ENCODE measurements at regions not wholly inside any gene's neighbourhood (a gene's known extent, or its start where the extent isn't known, plus 50 kb on each side); places are given as distances from the start of the nearest gene placed in this dataset.
A peak's percentile ranks its signal among the peaks of the same experiment; 100 is the strongest.
"Not testable (repeated sequence)": the region's sequence is repeated elsewhere in the genome, so short reads cannot be mapped to it uniquely, and the experiment has no call there.

- peaks cover 14% of the 10 kb centered on the region for H3K27me3 Mint-ChIP-seq
- Histone ChIP-seq H3K4me1 (ENCODE audit: control insufficient read depth, insufficient read depth, low read length, poor library complexity, severe bottlenecking) (no peaks in the 10 kb centered on the region), H3K27ac (ENCODE audit: insufficient read depth, low read length, poor library complexity, severe bottlenecking) (no peak overlapping the region), H3K4me3 (ENCODE audit: low read depth, low read length) (no peak overlapping the region), H3K27me3 (ENCODE audit: control insufficient read depth, insufficient read depth, low read length) (peaks cover 12% of the 10 kb centered on the region), H3K9me3 (ENCODE audit: control insufficient read depth in 2 of 2, low read length in 2 of 2) (no peaks in the 10 kb centered on the region), H3K36me3 (ENCODE audit: control insufficient read depth, insufficient read depth, low read length) (no peaks in the 10 kb centered on the region)
- peaks cover 0 to 5% (median 0%) of the 10 kb centered on the region in 7 donors for H3K9me3 Mint-ChIP-seq
- peaks cover 3% of the 10 kb centered on the region for H3K36me3 Mint-ChIP-seq
- no peak overlapping the region for H3K4me3 Mint-ChIP-seq
- ATAC-seq (ENCODE audit: low read depth in 2 of 2) (no peak), DNase-seq (no peak)
- no peak overlapping the region for H3K27ac Mint-ChIP-seq
- H3K4me1 Mint-ChIP-seq: peaks cover 0 to 3% (median 1%) of the 10 kb centered on the region in 4 donors
Measured at GRCh38 chr15:34656005-34656796, 72.8 kb upstream of the GOLGA8B start.

- no peak overlapping the region for H3K4me3 ChIP-seq (ENCODE audit: low read depth, low read length)
- DNase-seq: no peak
- no peaks in the 10 kb centered on the region for H3K9me3 ChIP-seq (ENCODE audit: control insufficient read depth in 2 of 2, low read length in 2 of 2)
- H3K27me3 Mint-ChIP-seq: peaks cover 9% of the 10 kb centered on the region
- H3K27ac ChIP-seq (ENCODE audit: insufficient read depth, low read length, poor library complexity, severe bottlenecking): no peak overlapping the region
- H3K27ac Mint-ChIP-seq: no peak overlapping the region
- peaks cover 0 to 3% (median 1%) of the 10 kb centered on the region in 4 donors for H3K4me1 Mint-ChIP-seq
- no peaks in the 10 kb centered on the region for H3K36me3 ChIP-seq (ENCODE audit: control insufficient read depth, insufficient read depth, low read length)
- H3K36me3 Mint-ChIP-seq: peaks cover 3% of the 10 kb centered on the region
- ATAC-seq (ENCODE audit: low read depth in 2 of 2): no peak
- peaks cover 0 to 5% (median 0%) of the 10 kb centered on the region in 7 donors for H3K9me3 Mint-ChIP-seq
- no peak overlapping the region for H3K4me3 Mint-ChIP-seq
- H3K27me3 ChIP-seq (ENCODE audit: control insufficient read depth, insufficient read depth, low read length): peaks cover 6% of the 10 kb centered on the region
- no peaks in the 10 kb centered on the region for H3K4me1 ChIP-seq (ENCODE audit: control insufficient read depth, insufficient read depth, low read length, poor library complexity, severe bottlenecking)
Measured at GRCh38 chr15:34655326-34655725, 71.9 kb upstream of the GOLGA8B start.

- Histone ChIP-seq H3K27me3 (ENCODE audit: control insufficient read depth, insufficient read depth, low read length) (peaks cover 4% of the 10 kb centered on the region), H3K9me3 (ENCODE audit: control insufficient read depth in 2 of 2, low read length in 2 of 2) (no peaks in the 10 kb centered on the region), H3K36me3 (ENCODE audit: control insufficient read depth, insufficient read depth, low read length) (no peaks in the 10 kb centered on the region), H3K4me1 (ENCODE audit: control insufficient read depth, insufficient read depth, low read length, poor library complexity, severe bottlenecking) (no peaks in the 10 kb centered on the region), H3K27ac (ENCODE audit: insufficient read depth, low read length, poor library complexity, severe bottlenecking) (no peak overlapping the region), H3K4me3 (ENCODE audit: low read depth, low read length) (no peak overlapping the region)
- Mint-ChIP-seq H3K27me3 (peaks cover 8% of the 10 kb centered on the region), H3K36me3 (peaks cover 3% of the 10 kb centered on the region), H3K4me3 (no peak overlapping the region), H3K9me3 (peaks cover 0 to 6% (median 0%) of the 10 kb centered on the region in 7 donors), H3K27ac (no peak overlapping the region), H3K4me1 (peaks cover 0 to 3% (median 1%) of the 10 kb centered on the region in 4 donors)
- ATAC-seq (ENCODE audit: low read depth in 2 of 2) (no peak), DNase-seq (no peak)
Measured at GRCh38 chr15:34654625-34655024, 71.2 kb upstream of the GOLGA8B start.

- no peaks in the 10 kb centered on the region for H3K36me3 ChIP-seq (ENCODE audit: control insufficient read depth, insufficient read depth, low read length)
- no peaks in the 10 kb centered on the region for H3K4me1 ChIP-seq (ENCODE audit: control insufficient read depth, insufficient read depth, low read length, poor library complexity, severe bottlenecking)
- H3K4me3 ChIP-seq (ENCODE audit: low read depth, low read length): no peak overlapping the region
- Mint-ChIP-seq H3K4me1 (peaks cover 0 to 3% (median 1%) of the 10 kb centered on the region in 4 donors), H3K4me3 (no peak overlapping the region), H3K27me3 (peaks cover 7% of the 10 kb centered on the region), H3K36me3 (peaks cover 3% of the 10 kb centered on the region), H3K27ac (no peak overlapping the region), H3K9me3 (peaks cover 0 to 7% (median 0%) of the 10 kb centered on the region in 7 donors)
- no peak for DNase-seq
- H3K27ac ChIP-seq (ENCODE audit: insufficient read depth, low read length, poor library complexity, severe bottlenecking): no peak overlapping the region
- no peaks in the 10 kb centered on the region for H3K9me3 ChIP-seq (ENCODE audit: control insufficient read depth in 2 of 2, low read length in 2 of 2)
- peaks cover 4% of the 10 kb centered on the region for H3K27me3 ChIP-seq (ENCODE audit: control insufficient read depth, insufficient read depth, low read length)
- no peak for ATAC-seq (ENCODE audit: low read depth in 2 of 2)
Measured at GRCh38 chr15:34653992-34654391, 70.5 kb upstream of the GOLGA8B start.

GRCh38 chr15:34653326-34653725 lies 69.9 kb upstream of the GOLGA8B start:
- H3K9me3 Mint-ChIP-seq; H3K4me3 ChIP-seq (ENCODE audit: low read depth, low read length); ATAC-seq (ENCODE audit: low read depth in 2 of 2); H3K27ac Mint-ChIP-seq; H3K36me3 Mint-ChIP-seq; H3K27ac ChIP-seq (ENCODE audit: insufficient read depth, low read length, poor library complexity, severe bottlenecking); H3K27me3 ChIP-seq (ENCODE audit: control insufficient read depth, insufficient read depth, low read length); H3K4me1 Mint-ChIP-seq; H3K4me1 ChIP-seq (ENCODE audit: control insufficient read depth, insufficient read depth, low read length, poor library complexity, severe bottlenecking); H3K9me3 ChIP-seq (ENCODE audit: control insufficient read depth in 2 of 2, low read length in 2 of 2); H3K27me3 Mint-ChIP-seq; H3K4me3 Mint-ChIP-seq; H3K36me3 ChIP-seq (ENCODE audit: control insufficient read depth, insufficient read depth, low read length); DNase-seq: not testable (repeated sequence)

- Histone ChIP-seq H3K4me1 (ENCODE audit: control insufficient read depth, insufficient read depth, low read length, poor library complexity, severe bottlenecking) (no peaks in the 10 kb centered on the region), H3K27ac (ENCODE audit: insufficient read depth, low read length, poor library complexity, severe bottlenecking) (no peak overlapping the region), H3K4me3 (ENCODE audit: low read depth, low read length) (no peak overlapping the region), H3K36me3 (ENCODE audit: control insufficient read depth, insufficient read depth, low read length) (no peaks in the 10 kb centered on the region), H3K9me3 (ENCODE audit: control insufficient read depth in 2 of 2, low read length in 2 of 2) (no peaks in the 10 kb centered on the region), H3K27me3 (ENCODE audit: control insufficient read depth, insufficient read depth, low read length) (peaks cover 4% of the 10 kb centered on the region)
- H3K27me3 Mint-ChIP-seq: peaks cover 4% of the 10 kb centered on the region
- no peak overlapping the region for H3K27ac Mint-ChIP-seq
- DNase-seq (peak in 1 of 3 donors; percentile 87), ATAC-seq (ENCODE audit: low read depth in 2 of 2) (no peak)
- H3K4me1 Mint-ChIP-seq: peaks cover 0 to 3% (median 1%) of the 10 kb centered on the region in 4 donors
- H3K9me3 Mint-ChIP-seq: peaks cover 0 to 5% (median 0%) of the 10 kb centered on the region in 7 donors
- peaks cover 3% of the 10 kb centered on the region for H3K36me3 Mint-ChIP-seq
- H3K4me3 Mint-ChIP-seq: no peak overlapping the region
Measured at GRCh38 chr15:34652726-34653033, 69.2 kb upstream of the GOLGA8B start.

- H3K4me1 Mint-ChIP-seq: peaks cover 0 to 3% (median 1%) of the 10 kb centered on the region in 4 donors
- ATAC-seq (ENCODE audit: low read depth in 2 of 2): no peak
- H3K27ac ChIP-seq (ENCODE audit: insufficient read depth, low read length, poor library complexity, severe bottlenecking): no peak overlapping the region
- H3K36me3 Mint-ChIP-seq: peaks cover 3% of the 10 kb centered on the region
- H3K27me3 ChIP-seq (ENCODE audit: control insufficient read depth, insufficient read depth, low read length): peaks cover 3% of the 10 kb centered on the region
- H3K4me1 ChIP-seq (ENCODE audit: control insufficient read depth, insufficient read depth, low read length, poor library complexity, severe bottlenecking): no peaks in the 10 kb centered on the region
- H3K9me3 Mint-ChIP-seq: peaks cover 0 to 2% (median 0%) of the 10 kb centered on the region in 7 donors
- H3K27me3 Mint-ChIP-seq: peaks cover 4% of the 10 kb centered on the region
- no peaks in the 10 kb centered on the region for H3K9me3 ChIP-seq (ENCODE audit: control insufficient read depth in 2 of 2, low read length in 2 of 2)
- DNase-seq: no peak
- H3K36me3 ChIP-seq (ENCODE audit: control insufficient read depth, insufficient read depth, low read length): no peaks in the 10 kb centered on the region
- no peak overlapping the region for H3K27ac Mint-ChIP-seq
- H3K4me3 Mint-ChIP-seq: no peak overlapping the region
- no peak overlapping the region for H3K4me3 ChIP-seq (ENCODE audit: low read depth, low read length)
Measured at GRCh38 chr15:34651997-34652725, 68.7 kb upstream of the GOLGA8B start.

Data from CD4-positive, CD25-positive, alpha-beta regulatory T cell (primary cell).